Endothelial cell of umbilical vein (primary cell): ENCODE measurements at regions not wholly inside any gene's neighbourhood (a gene's known extent, or its start where the extent isn't known, plus 50 kb on each side); places are given as distances from the start of the nearest gene placed in this dataset.

Experiments used
- BruUV-seq: library from RNA; stranded (reverse); fragments of 400-500 nt; replicated peaks from 2 replicates; lab custom pipeline; 2021; lab: Mats Ljungman, UMichigan
- CTCF ChIA-PET: fragments of 300-600, 350-600 bp; sonication (Branson Sonifier 250); formaldehyde crosslinking; loops from one replicate; lab custom pipeline; 2021; ENCODE audit warnings: antibody characterized with exemption, inconsistent platforms; lab: Charles Lee
- POLR2A ChIA-PET: fragments of 300-600, 350-600 bp; sonication (Branson Sonifier 250); formaldehyde crosslinking; loops from one replicate; lab custom pipeline; 2021; ENCODE audit warnings: antibody characterized with exemption, inconsistent platforms; lab: Charles Lee
- DNase-seq: peaks from one replicate; pipeline ENCODE4 v3.0.0-alpha.2; 2011; ENCODE audit warnings: low read depth, low spot score
- FAIRE-seq: peaks from 2 replicates; lab custom pipeline; 2011; peaks lifted over from hg19 to GRCh38; lab: Jason Lieb, UNC
- H2AFZ ChIP-seq: 2 replicates; pipeline ENCODE4 v1.6.0; 2012; ENCODE audit warnings: low read depth, low read length, control low read depth, inconsistent platforms
- H3K27ac ChIP-seq: 2 replicates; pipeline ENCODE4 v1.5.1; 2011; ENCODE audit warnings: low read depth, mild to moderate bottlenecking, control low read depth, low read length, moderate library complexity; ENCODE audit not compliant: insufficient read depth
- H3K27me3 ChIP-seq, 2 experiments: 2 replicates each; pipeline versions ENCODE4 v1.6.0 to v1.6.1; 2011; ENCODE audit warnings: low read length in 2 of 2, mixed read lengths in 1 of 2; ENCODE audit not compliant: control insufficient read depth in 2 of 2, insufficient read depth in 2 of 2
- H3K36me3 ChIP-seq, 2 experiments: 2 replicates in 1 of 2; 3 replicates in 1 of 2; pipeline ENCODE4 v1.5.1; 2011; ENCODE audit warnings: low read length in 2 of 2, mild to moderate bottlenecking in 1 of 2, moderate library complexity in 1 of 2; ENCODE audit not compliant: control insufficient read depth in 2 of 2, insufficient read depth in 2 of 2; ENCODE audit errors: extremely low read depth in 1 of 2
- H3K4me1 ChIP-seq: 3 replicates; pipeline ENCODE4 v1.5.1; 2011; ENCODE audit warnings: mild to moderate bottlenecking, low read length; ENCODE audit not compliant: control insufficient read depth, insufficient read depth; ENCODE audit errors: extremely low read depth
- H3K4me2 ChIP-seq: 2 replicates; pipeline ENCODE4 v1.6.1; 2011; ENCODE audit warnings: low read length, control low read depth, mixed read lengths; ENCODE audit not compliant: insufficient read depth
- H3K4me3 ChIP-seq, 3 experiments: fragments of 200-600 bp in 1 of 3; sonication (generic), shearing (Covaris generic) in 1 of 3; replicated peaks in 1 of 3; 2 replicates each; pipeline ENCODE4 v1.5.1; 2011 to 2016; ENCODE audit warnings: control low read depth in 3 of 3, low read length in 3 of 3, mild to moderate bottlenecking in 2 of 3, inconsistent platforms in 1 of 3, low read depth in 1 of 3, moderate library complexity in 1 of 3; ENCODE audit not compliant: insufficient read depth in 1 of 3
- H3K79me2 ChIP-seq: 2 replicates; pipeline ENCODE4 v1.6.0; 2012; ENCODE audit warnings: low read length, inconsistent platforms; ENCODE audit not compliant: control insufficient read depth, insufficient read depth
- H3K9ac ChIP-seq: replicated peaks from 2 replicates; pipeline ENCODE3; 2011; ENCODE audit warnings: low read length, control low read depth; ENCODE audit not compliant: insufficient read depth; ENCODE audit errors: extremely low read depth
- H3K9me1 ChIP-seq: replicated peaks from 3 replicates; pipeline ENCODE4 v1.6.0; 2011; ENCODE audit warnings: mild to moderate bottlenecking, low read length; ENCODE audit not compliant: control insufficient read depth, insufficient read depth; ENCODE audit errors: extremely low read depth
- H3K9me3 ChIP-seq: replicated peaks from 2 replicates; pipeline ENCODE4 v1.5.1; 2012; ENCODE audit warnings: low read length, inconsistent platforms; ENCODE audit not compliant: control insufficient read depth, insufficient read depth
- H4K20me1 ChIP-seq: replicated peaks from 2 replicates; pipeline ENCODE3; 2011; ENCODE audit warnings: mild to moderate bottlenecking, low read length; ENCODE audit not compliant: control insufficient read depth, insufficient read depth; ENCODE audit errors: extremely low read depth
- CTCF ChIP-seq, 2 donors: IDR thresholded peaks; 1 replicate in 1 of 2; 2 replicates in 1 of 2; pipeline ENCODE4 v1.5.1; 2011; ENCODE audit warnings: low read length in 2 of 2, mild to moderate bottlenecking in 2 of 2, moderate library complexity in 2 of 2, control low read depth in 1 of 2, inconsistent platforms in 1 of 2, low read depth in 1 of 2; ENCODE audit not compliant: insufficient read depth in 1 of 2; ENCODE audit errors: extremely low read depth in 1 of 2
- EZH2 ChIP-seq: IDR thresholded peaks from 2 replicates; pipeline ENCODE4 v1.6.1; 2012; ENCODE audit warnings: borderline replicate concordance, low read depth, mild to moderate bottlenecking, moderate library complexity, low read length, inconsistent platforms; ENCODE audit not compliant: severe bottlenecking
- FOS ChIP-seq: IDR thresholded peaks from 2 replicates; pipeline ENCODE4 v1.6.1; 2011; ENCODE audit warnings: mild to moderate bottlenecking, low read length, moderate library complexity, borderline replicate concordance; ENCODE audit not compliant: insufficient read depth
- GATA2 ChIP-seq: IDR thresholded peaks from 2 replicates; pipeline ENCODE4 v1.7.0; 2011; ENCODE audit warnings: low read depth, mild to moderate bottlenecking, moderate library complexity, mixed read lengths, low read length; ENCODE audit not compliant: insufficient read length, insufficient read depth
- JUN ChIP-seq: IDR thresholded peaks from 2 replicates; pipeline ENCODE4 v1.6.1; 2011; ENCODE audit warnings: borderline replicate concordance, low read depth; ENCODE audit not compliant: insufficient read length, insufficient read depth
- MAX ChIP-seq: IDR thresholded peaks from 2 replicates; pipeline ENCODE4 v1.6.1; 2011; ENCODE audit not compliant: insufficient read depth, insufficient read length
- MYC ChIP-seq: IDR thresholded peaks from one replicate; pipeline ENCODE4 v1.6.1; 2011; ENCODE audit warnings: mild to moderate bottlenecking, low read depth, low read length
- POLR2A ChIP-seq: IDR thresholded peaks from 2 replicates; pipeline ENCODE4 v1.6.1; 2012; ENCODE audit warnings: low read depth, mild to moderate bottlenecking, control low read depth, low read length
- POLR2AphosphoS5 ChIP-seq: IDR thresholded peaks from 2 replicates; pipeline ENCODE4 v1.6.1; 2012; ENCODE audit warnings: low read depth, mild to moderate bottlenecking, control low read depth, low read length, moderate library complexity; ENCODE audit not compliant: insufficient read depth
- dilution Hi-C: fragments of 300-500 bp; cut with MboI; formaldehyde crosslinking; loops from one replicate; pipeline ENCODE4 v1.15.0; 2019; ENCODE audit warnings: low sequenced_read_pairs; ENCODE audit not compliant: extremely low pct_ligation_motif_present
- intact Hi-C: fragments of 100-400 bp; cut with micrococcal nuclease; formaldehyde crosslinking; loops from one replicate; pipeline ENCODE4 v1.10.0; 2022

GRCh38 chr12:111192647-111193046 lies 176.2 kb downstream of the PHETA1 start:
- H3K79me2 ChIP-seq, result no peaks in the 10 kb centered on the region
- H3K9me3 ChIP-seq, result no peaks in the 10 kb centered on the region
- no peak overlapping the region for H3K4me3 ChIP-seq
- DNase-seq (no peak), FAIRE-seq (no peak)
- H3K27me3 ChIP-seq, result no peaks in the 10 kb centered on the region
- no peak overlapping the region for H3K27ac ChIP-seq
- no peaks in the 10 kb centered on the region for H3K4me1 ChIP-seq
- no peak overlapping the region for H3K9ac ChIP-seq
- no TSS peak for BruUV-seq
- ChIA-PET POLR2A (no interaction called here), CTCF (no interaction called here)
- H2AFZ ChIP-seq, result no peak overlapping the region
- no peak overlapping the region for H3K4me2 ChIP-seq
- no peaks in the 10 kb centered on the region for H4K20me1 ChIP-seq
- intact Hi-C loops, result no loop called here
- no peaks in the 10 kb centered on the region for H3K9me1 ChIP-seq
- no peaks in the 10 kb centered on the region for H3K36me3 ChIP-seq
- dilution Hi-C loops, result no loop called here
- TF ChIP-seq JUN (no peak), POLR2A (no peak), EZH2 (no peak), MAX (no peak), MYC (no peak), GATA2 (no peak), CTCF (IDR thresholded peaks at IDR 0.05; ENCODE audit: extremely low read depth in 1 of 2, insufficient read depth in 1 of 2, low read depth in 1 of 2, low read length in 2 of 2) (no peak), FOS (no peak), POLR2AphosphoS5 (no peak)
